A549 (cell line): ENCODE measurements at regions not wholly inside any gene's neighbourhood (a gene's known extent, or its start where the extent isn't known, plus 50 kb on each side); places are given as distances from the start of the nearest gene placed in this dataset.
"Not testable (repeated sequence)": the region's sequence is repeated elsewhere in the genome, so short reads cannot be mapped to it uniquely, and the experiment has no call there.

Experiments used
- ATAC-seq, 2 experiments: fragments of 200-7000 bp in 1 of 2; fragments of >200 bp in 1 of 2; cut with Nextera tagmentation in 1 of 2; cut with Tn5 transposase in 1 of 2; 3 replicates each; pipeline versions ENCODE4 v1.8.0 to v1.9.1; 2018 to 2020; ENCODE audit warnings: mild to moderate bottlenecking in 1 of 2, moderate library complexity in 1 of 2
- CTCF ChIA-PET: fragments of 300-600 bp; sonication (Branson Sonifier 250); formaldehyde crosslinking; extraction: SDS; loops from one replicate; lab custom pipeline; 2021; ENCODE audit warnings: antibody characterized with exemption, inconsistent platforms; lab: Yijun Ruan, JAX
- POLR2A ChIA-PET: fragments of 350-600 bp; formaldehyde crosslinking; extraction: SDS; loops from one replicate; lab custom pipeline; 2021; ENCODE audit warnings: antibody characterized with exemption, inconsistent platforms; lab: Yijun Ruan, JAX
- DNase-seq, 2 experiments: peaks; one replicate each; pipeline versions ENCODE4 v3.0.0 to v3.0.0-alpha.2; 2011 to 2016; ENCODE audit warnings: low read depth in 1 of 2, low spot score in 1 of 2
- FAIRE-seq: peaks from 2 replicates; lab custom pipeline; 2011; peaks lifted over from hg19 to GRCh38; lab: Jason Lieb, UNC
- H3K27ac ChIP-seq, 2 experiments: fragments of >200 bp; sonication (Bioruptor Twin); formaldehyde crosslinking; 3 replicates each; pipeline ENCODE4 v1.5.1; 2016 to 2017
- H3K4me1 ChIP-seq: fragments of >200 bp; sonication (Bioruptor Twin); formaldehyde crosslinking; 3 replicates; pipeline ENCODE4 v1.6.1; 2016
- H3K4me2 ChIP-seq: fragments of >200 bp; sonication (Bioruptor Twin); formaldehyde crosslinking; 3 replicates; pipeline ENCODE4 v1.6.1; 2016
- H3K4me3 ChIP-seq: fragments of >200 bp; sonication (Bioruptor Twin); formaldehyde crosslinking; 3 replicates; pipeline ENCODE4 v1.5.1; 2016
- H3K9me3 ChIP-seq: fragments of >200 bp; sonication (Bioruptor Twin); formaldehyde crosslinking; 3 replicates; pipeline ENCODE4 v1.6.1; 2016
- ATOH8 ChIP-seq: fragments of 250-450 bp; sonication (Bioruptor Pico); IDR thresholded peaks from 2 replicates; pipeline ENCODE4 v1.5.0; 2020; ENCODE audit warnings: low read depth, mild to moderate bottlenecking, moderate library complexity
- BHLHE40 ChIP-seq: IDR thresholded peaks from 2 replicates; pipeline ENCODE4 v1.6.1; 2012; ENCODE audit warnings: low read depth, low read length, inconsistent platforms
- CBX2 ChIP-seq: fragments of 200-600 bp; sonication (generic); IDR thresholded peaks from 2 replicates; pipeline ENCODE4 v1.6.1; 2016; ENCODE audit warnings: low read depth, mild to moderate bottlenecking, borderline replicate concordance
- CEBPB ChIP-seq, 2 experiments: fragments of >200 bp in 1 of 2; sonication (Bioruptor Twin) in 1 of 2; formaldehyde crosslinking in 1 of 2; IDR thresholded peaks; 2 replicates each; pipeline ENCODE4 v1.6.1; 2012 to 2016
- CHD2 ChIP-seq: fragments of 150-350 bp; IDR thresholded peaks from 2 replicates; pipeline ENCODE4 v1.6.1; 2014; ENCODE audit warnings: low read length; ENCODE audit not compliant: partially characterized antibody
- E2F6 ChIP-seq: IDR thresholded peaks from 2 replicates; pipeline ENCODE4 v1.6.1; 2012; ENCODE audit warnings: low read depth, borderline replicate concordance
- EP300 ChIP-seq, 2 experiments: fragments of >200 bp; sonication (Bioruptor Twin); formaldehyde crosslinking; IDR thresholded peaks; 2 replicates in 1 of 2; 3 replicates in 1 of 2; pipeline ENCODE4 v1.6.1; 2016 to 2017
- HMGXB4 ChIP-seq: fragments of 250-450 bp; sonication (Bioruptor Pico); IDR thresholded peaks from 2 replicates; pipeline ENCODE4 v1.5.0; 2021; ENCODE audit warnings: mild to moderate bottlenecking, moderate library complexity, borderline replicate concordance
- HOXA7 ChIP-seq: fragments of 250-450 bp; sonication (Bioruptor Pico); IDR thresholded peaks from 2 replicates; pipeline ENCODE4 v1.5.0; 2020; ENCODE audit warnings: mild to moderate bottlenecking, moderate library complexity
- HOXB5 ChIP-seq: fragments of 250-450 bp; sonication (Bioruptor Pico); IDR thresholded peaks from 2 replicates; pipeline ENCODE4 v1.5.0; 2020; ENCODE audit warnings: mild to moderate bottlenecking, moderate library complexity
- JUN ChIP-seq, 2 experiments: fragments of >200 bp; sonication (Bioruptor Twin); formaldehyde crosslinking; IDR thresholded peaks; 2 replicates in 1 of 2; 3 replicates in 1 of 2; pipeline ENCODE4 v1.6.1; 2016 to 2017
- JUNB ChIP-seq: fragments of >200 bp; sonication (Bioruptor Twin); formaldehyde crosslinking; IDR thresholded peaks from 2 replicates; pipeline ENCODE4 v1.6.1; 2016
- MAX ChIP-seq: IDR thresholded peaks from 2 replicates; pipeline ENCODE4 v1.6.1; 2012
- MAZ ChIP-seq: fragments of 150-350 bp; IDR thresholded peaks from 2 replicates; pipeline ENCODE4 v1.6.1; 2014; ENCODE audit warnings: antibody characterized with exemption, low read depth, low read length, borderline replicate concordance
- MYC ChIP-seq: IDR thresholded peaks from 2 replicates; pipeline ENCODE4 v1.6.1; 2012; ENCODE audit warnings: mild to moderate bottlenecking, inconsistent platforms, low read length, improper control_type of control experiment, borderline replicate concordance
- NFE2L2 ChIP-seq: fragments of 150-350 bp; conservative IDR thresholded peaks from 2 replicates; pipeline ENCODE4 v1.6.1; 2014; ENCODE audit warnings: low read length
- NR3C1 ChIP-seq: fragments of >200 bp; sonication (Bioruptor Twin); formaldehyde crosslinking; IDR thresholded peaks from 3 replicates; pipeline ENCODE4 v1.6.1; 2017
- PBX3 ChIP-seq: IDR thresholded peaks from 2 replicates; pipeline ENCODE4 v1.6.1; 2012
- POLR2A ChIP-seq: IDR thresholded peaks from 2 replicates; pipeline ENCODE4 v1.6.1; 2012; ENCODE audit warnings: mild to moderate bottlenecking, low read length
- POLR2AphosphoS2 ChIP-seq: conservative IDR thresholded peaks from 2 replicates; pipeline ENCODE4 v1.6.1; 2012; ENCODE audit warnings: low read length, improper control_type of control experiment, inconsistent platforms
- RAD21 ChIP-seq, 2 experiments: fragments of >200 bp in 1 of 2; sonication (Bioruptor Twin) in 1 of 2; formaldehyde crosslinking in 1 of 2; IDR thresholded peaks in 1 of 2; conservative IDR thresholded peaks in 1 of 2; 2 replicates in 1 of 2; 3 replicates in 1 of 2; pipeline ENCODE4 v1.6.1; 2012 to 2018; ENCODE audit warnings: inconsistent platforms in 1 of 2
- RFX5 ChIP-seq: fragments of 450-650 bp; IDR thresholded peaks from 2 replicates; pipeline ENCODE4 v1.7.1; 2014; ENCODE audit warnings: antibody characterized with exemption, mild to moderate bottlenecking, moderate library complexity
- RNF2 ChIP-seq: fragments of 200-600 bp; sonication (generic); IDR thresholded peaks from 2 replicates; pipeline ENCODE4 v1.6.1; 2016; ENCODE audit warnings: low read depth, mild to moderate bottlenecking, antibody characterized with exemption, moderate library complexity, borderline replicate concordance
- SMC3 ChIP-seq: fragments of >200 bp; sonication (Bioruptor Twin); formaldehyde crosslinking; IDR thresholded peaks from 3 replicates; pipeline ENCODE4 v1.6.1; 2018; ENCODE audit warnings: inconsistent platforms
- TP53 ChIP-seq: fragments of 250-450 bp; sonication (Bioruptor Pico); IDR thresholded peaks from 2 replicates; pipeline ENCODE4 v1.5.0; 2021; ENCODE audit warnings: mild to moderate bottlenecking, moderate library complexity
- ZSCAN20 ChIP-seq: fragments of 250-450 bp; sonication (Bioruptor Pico); IDR thresholded peaks from 2 replicates; pipeline ENCODE4 v1.8.0; 2022; ENCODE audit warnings: mild to moderate bottlenecking, moderate library complexity
- WGBS: methylation state at CpG from one replicate; pipeline ENCODE4 v1.1.6; 2017; ENCODE audit errors: missing lambda C conversion rate; 5-methylcytosine and 5-hydroxymethylcytosine counted together

- WGBS = 3% methylated on average over 2 of the region's 2 CpGs
- FAIRE-seq = no peak
- no peak overlapping the region for H3K4me3 ChIP-seq
- CTCF ChIA-PET = no interaction called here
- no peaks in the 10 kb centered on the region for H3K9me3 ChIP-seq
- no peaks in the 10 kb centered on the region for H3K4me1 ChIP-seq
- DNase-seq = no peak
- no peak overlapping the region for H3K4me2 ChIP-seq
- no peak overlapping the region for H3K27ac ChIP-seq
- ATAC-seq = no peak
- POLR2A ChIA-PET = no interaction called here
- TF ChIP-seq POLR2AphosphoS2 (no peak), RAD21 (conservative IDR thresholded peaks at IDR 0.05 in 1 of 2, IDR thresholded peaks at IDR 0.05 in 1 of 2) (peak; percentile 17 to 26; a peak in 1 of 5 replicates), POLR2A (no peak), SMC3 (0 out of 3 replicates have a peak, but pooled peaks have one; percentile 9), CHD2 (no peak), PBX3 (no peak), CBX2 (no peak)
- TF ChIP-seq, all 56 proteins: peak for 2
These were observed 424.0 kb upstream of the NDST4 start for GRCh38 chr4:115537387-115537786.

GRCh38 chr4:115529126-115529525 lies 415.7 kb upstream of the NDST4 start:
- Histone ChIP-seq H3K4me3 (no peak overlapping the region), H3K4me2 (no peak overlapping the region), H3K9me3 (no peaks in the 10 kb centered on the region), H3K27ac (no peak overlapping the region), H3K4me1 (no peaks in the 10 kb centered on the region)
- DNase-seq (no peak), FAIRE-seq (no peak), ATAC-seq (no peak)
- TF ChIP-seq RAD21 (conservative IDR thresholded peaks at IDR 0.05 in 1 of 2, IDR thresholded peaks at IDR 0.05 in 1 of 2) (no peak), NR3C1 (no peak), RNF2 (no peak), CBX2 (no peak), JUNB (no peak), HMGXB4 (CRISPR knock-in tag) (no peak)
- ChIA-PET POLR2A (no interaction called here), CTCF (no interaction called here)
- 39% methylated on average over 1 of the region's 1 CpG for WGBS

- H3K27ac ChIP-seq, H3K9me3 ChIP-seq, H3K4me1 ChIP-seq, FAIRE-seq, H3K4me2 ChIP-seq, ATAC-seq, DNase-seq, CTCF ChIA-PET, H3K4me3 ChIP-seq, POLR2A ChIA-PET: not testable (repeated sequence)
- WGBS = 8% methylated on average over 3 of the region's 3 CpGs
These were observed 406.1 kb upstream of the NDST4 start for GRCh38 chr4:115519476-115519875.

GRCh38 chr4:115515772-115516171 lies 402.4 kb upstream of the NDST4 start:
- Histone ChIP-seq H3K27ac (no peak overlapping the region), H3K4me3 (no peak overlapping the region), H3K4me2 (no peak overlapping the region), H3K9me3 (no peaks in the 10 kb centered on the region), H3K4me1 (no peaks in the 10 kb centered on the region)
- ATAC-seq (no peak), FAIRE-seq (no peak), DNase-seq (no peak)
- 0% methylated on average over 2 of the region's 2 CpGs for WGBS
- ChIA-PET CTCF (no interaction called here), POLR2A (no interaction called here)
- no peak for TF ChIP-seq MYC
- TF ChIP-seq EP300 (IDR thresholded peaks at IDR 0.05) = no peak
- no peak for TF ChIP-seq RFX5
- no peak for TF ChIP-seq HOXA7 (CRISPR knock-in tag)
- TF ChIP-seq CEBPB (IDR thresholded peaks at IDR 0.05) = no peak
- no peak for TF ChIP-seq HOXB5
- no peak for TF ChIP-seq MAZ
- no peak for TF ChIP-seq JUNB
- TF ChIP-seq JUN (IDR thresholded peaks at IDR 0.05) = no peak
- no peak for TF ChIP-seq NFE2L2
- TF ChIP-seq ZSCAN20 (CRISPR knock-in tag) = no peak
- TF ChIP-seq MAX = no peak
- no peak for TF ChIP-seq E2F6
- TF ChIP-seq TP53 (CRISPR knock-in tag) = no peak
- no peak for TF ChIP-seq BHLHE40
- no peak for TF ChIP-seq ATOH8 (CRISPR knock-in tag)
